ENCODE measurements at regions not wholly inside any gene's neighbourhood (a gene's known extent, or its start where the extent isn't known, plus 50 kb on each side); places are given as distances from the start of the nearest gene placed in this dataset.

DNA sequence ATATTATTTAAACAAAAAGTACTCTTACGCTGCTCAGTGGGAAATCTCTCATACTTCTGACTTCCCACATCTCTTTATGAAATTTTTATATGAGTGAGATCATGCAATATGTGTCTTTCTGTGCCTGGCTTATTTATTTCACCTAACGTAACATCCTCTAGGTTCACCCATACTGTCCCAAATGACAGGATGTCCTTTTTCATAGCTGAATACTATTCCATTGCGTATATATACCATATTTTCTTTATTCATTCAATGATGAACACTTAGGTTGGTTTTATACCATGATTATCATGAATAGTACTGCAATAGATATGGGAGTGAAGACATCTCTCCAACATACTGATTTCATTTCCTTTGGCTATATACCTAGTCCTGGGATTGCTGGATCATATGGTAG is 57.8 kb upstream of the TPP2 start:
- Histone ChIP-seq H3K9me3 (ENCODE audit: control insufficient read depth, insufficient read depth, low read depth, low read length) (no peaks in the 10 kb centered on the region), H3K36me3 (ENCODE audit: control insufficient read depth in 2 of 2, insufficient read depth in 1 of 2, low read length in 2 of 2) (no peaks in the 10 kb centered on the region), H3K27ac (ENCODE audit: extremely low read depth, low read depth, low read length) (no peak overlapping the region), H3K4me3 (ENCODE audit: low read depth, low read length) (no peak overlapping the region), H3K4me1 (ENCODE audit: control insufficient read depth, insufficient read depth, low read length) (no peaks in the 10 kb centered on the region)
- POLR2A ChIA-PET: no interaction called here
- CTCF ChIA-PET: no interaction called here
- TF ChIP-seq ZNF146 (tag by site-specific recombination; IDR thresholded peaks at IDR 0.05): peak; percentile 73
- no peak for TF ChIP-seq ZBTB7A (tag by site-specific recombination; IDR thresholded peaks at IDR 0.05; ENCODE audit: low read depth)
- TF ChIP-seq, protein P1, sequence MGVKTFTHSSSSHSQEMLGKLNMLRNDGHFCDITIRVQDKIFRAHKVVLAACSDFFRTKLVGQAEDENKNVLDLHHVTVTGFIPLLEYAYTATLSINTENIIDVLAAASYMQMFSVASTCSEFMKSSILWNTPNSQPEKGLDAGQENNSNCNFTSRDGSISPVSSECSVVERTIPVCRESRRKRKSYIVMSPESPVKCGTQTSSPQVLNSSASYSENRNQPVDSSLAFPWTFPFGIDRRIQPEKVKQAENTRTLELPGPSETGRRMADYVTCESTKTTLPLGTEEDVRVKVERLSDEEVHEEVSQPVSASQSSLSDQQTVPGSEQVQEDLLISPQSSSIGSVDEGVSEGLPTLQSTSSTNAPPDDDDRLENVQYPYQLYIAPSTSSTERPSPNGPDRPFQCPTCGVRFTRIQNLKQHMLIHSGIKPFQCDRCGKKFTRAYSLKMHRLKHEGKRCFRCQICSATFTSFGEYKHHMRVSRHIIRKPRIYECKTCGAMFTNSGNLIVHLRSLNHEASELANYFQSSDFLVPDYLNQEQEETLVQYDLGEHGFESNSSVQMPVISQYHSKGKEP (tag by site-specific recombination; IDR thresholded peaks at IDR 0.05): no peak

DNA sequence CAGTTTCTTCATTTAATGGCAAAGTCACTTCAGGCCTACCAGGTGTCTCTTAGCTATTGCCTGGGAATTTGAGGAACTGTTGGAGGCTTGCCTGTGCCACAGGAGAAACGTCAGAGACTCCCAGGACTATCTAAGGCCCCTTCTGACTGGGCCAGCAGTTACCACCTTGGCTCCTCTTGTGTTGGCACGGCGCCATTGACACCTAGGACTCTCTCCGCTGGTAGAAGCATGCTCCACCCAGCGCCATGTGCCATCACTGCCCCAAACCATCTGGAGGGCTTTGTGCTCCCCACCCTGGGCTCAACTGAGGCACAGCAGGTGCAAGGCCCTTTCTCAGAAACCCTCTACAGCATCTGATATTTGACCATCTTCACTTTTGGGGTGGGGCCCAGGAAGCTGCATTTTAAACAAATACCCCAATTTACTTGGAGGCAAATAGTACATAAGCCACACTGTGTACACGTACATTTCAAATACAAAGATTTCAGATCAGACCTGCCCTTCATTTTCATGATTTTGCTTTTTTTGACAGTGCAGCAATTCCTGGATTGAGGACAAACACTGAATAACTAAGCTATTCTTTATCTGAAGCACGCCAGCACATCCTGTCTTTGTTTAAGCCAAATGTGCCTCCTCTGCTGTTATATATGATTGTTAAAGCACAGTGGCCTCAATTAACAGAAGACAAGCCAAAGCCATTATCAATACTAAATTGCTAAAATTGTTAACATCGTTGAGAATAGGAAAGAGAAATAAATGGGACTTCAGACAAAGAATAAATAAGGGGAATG is 59.9 kb upstream of the TPP2 start:
- H3K9me3 ChIP-seq (ENCODE audit: control insufficient read depth, insufficient read depth, low read depth, low read length): no peaks in the 10 kb centered on the region
- H3K36me3 ChIP-seq (ENCODE audit: control insufficient read depth in 2 of 2, insufficient read depth in 1 of 2, low read length in 2 of 2): no peaks in the 10 kb centered on the region
- TF ChIP-seq EGR2 (tag by site-specific recombination; IDR thresholded peaks at IDR 0.05; ENCODE audit: low read depth): no peak
- TF ChIP-seq, protein P2, sequence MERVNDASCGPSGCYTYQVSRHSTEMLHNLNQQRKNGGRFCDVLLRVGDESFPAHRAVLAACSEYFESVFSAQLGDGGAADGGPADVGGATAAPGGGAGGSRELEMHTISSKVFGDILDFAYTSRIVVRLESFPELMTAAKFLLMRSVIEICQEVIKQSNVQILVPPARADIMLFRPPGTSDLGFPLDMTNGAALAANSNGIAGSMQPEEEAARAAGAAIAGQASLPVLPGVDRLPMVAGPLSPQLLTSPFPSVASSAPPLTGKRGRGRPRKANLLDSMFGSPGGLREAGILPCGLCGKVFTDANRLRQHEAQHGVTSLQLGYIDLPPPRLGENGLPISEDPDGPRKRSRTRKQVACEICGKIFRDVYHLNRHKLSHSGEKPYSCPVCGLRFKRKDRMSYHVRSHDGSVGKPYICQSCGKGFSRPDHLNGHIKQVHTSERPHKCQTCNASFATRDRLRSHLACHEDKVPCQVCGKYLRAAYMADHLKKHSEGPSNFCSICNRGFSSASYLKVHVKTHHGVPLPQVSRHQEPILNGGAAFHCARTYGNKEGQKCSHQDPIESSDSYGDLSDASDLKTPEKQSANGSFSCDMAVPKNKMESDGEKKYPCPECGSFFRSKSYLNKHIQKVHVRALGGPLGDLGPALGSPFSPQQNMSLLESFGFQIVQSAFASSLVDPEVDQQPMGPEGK (tag by site-specific recombination; IDR thresholded peaks at IDR 0.05): no peak
- TF ChIP-seq, protein P3, sequence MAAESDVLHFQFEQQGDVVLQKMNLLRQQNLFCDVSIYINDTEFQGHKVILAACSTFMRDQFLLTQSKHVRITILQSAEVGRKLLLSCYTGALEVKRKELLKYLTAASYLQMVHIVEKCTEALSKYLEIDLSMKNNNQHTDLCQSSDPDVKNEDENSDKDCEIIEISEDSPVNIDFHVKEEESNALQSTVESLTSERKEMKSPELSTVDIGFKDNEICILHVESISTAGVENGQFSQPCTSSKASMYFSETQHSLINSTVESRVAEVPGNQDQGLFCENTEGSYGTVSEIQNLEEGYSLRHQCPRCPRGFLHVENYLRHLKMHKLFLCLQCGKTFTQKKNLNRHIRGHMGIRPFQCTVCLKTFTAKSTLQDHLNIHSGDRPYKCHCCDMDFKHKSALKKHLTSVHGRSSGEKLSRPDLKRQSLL (tag by site-specific recombination; IDR thresholded peaks at IDR 0.05): no peak
- TF ChIP-seq, protein P4, sequence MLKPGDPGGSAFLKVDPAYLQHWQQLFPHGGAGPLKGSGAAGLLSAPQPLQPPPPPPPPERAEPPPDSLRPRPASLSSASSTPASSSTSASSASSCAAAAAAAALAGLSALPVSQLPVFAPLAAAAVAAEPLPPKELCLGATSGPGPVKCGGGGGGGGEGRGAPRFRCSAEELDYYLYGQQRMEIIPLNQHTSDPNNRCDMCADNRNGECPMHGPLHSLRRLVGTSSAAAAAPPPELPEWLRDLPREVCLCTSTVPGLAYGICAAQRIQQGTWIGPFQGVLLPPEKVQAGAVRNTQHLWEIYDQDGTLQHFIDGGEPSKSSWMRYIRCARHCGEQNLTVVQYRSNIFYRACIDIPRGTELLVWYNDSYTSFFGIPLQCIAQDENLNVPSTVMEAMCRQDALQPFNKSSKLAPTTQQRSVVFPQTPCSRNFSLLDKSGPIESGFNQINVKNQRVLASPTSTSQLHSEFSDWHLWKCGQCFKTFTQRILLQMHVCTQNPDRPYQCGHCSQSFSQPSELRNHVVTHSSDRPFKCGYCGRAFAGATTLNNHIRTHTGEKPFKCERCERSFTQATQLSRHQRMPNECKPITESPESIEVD (tag by site-specific recombination; IDR thresholded peaks at IDR 0.05): no peak
- TF ChIP-seq, protein P5, sequence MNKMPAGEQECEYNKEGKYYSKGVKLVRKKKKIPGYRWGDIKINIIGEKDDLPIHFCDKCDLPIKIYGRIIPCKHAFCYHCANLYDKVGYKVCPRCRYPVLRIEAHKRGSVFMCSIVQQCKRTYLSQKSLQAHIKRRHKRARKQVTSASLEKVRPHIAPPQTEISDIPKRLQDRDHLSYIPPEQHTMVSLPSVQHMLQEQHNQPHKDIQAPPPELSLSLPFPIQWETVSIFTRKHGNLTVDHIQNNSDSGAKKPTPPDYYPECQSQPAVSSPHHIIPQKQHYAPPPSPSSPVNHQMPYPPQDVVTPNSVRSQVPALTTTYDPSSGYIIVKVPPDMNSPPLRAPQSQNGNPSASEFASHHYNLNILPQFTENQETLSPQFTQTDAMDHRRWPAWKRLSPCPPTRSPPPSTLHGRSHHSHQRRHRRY (tag by site-specific recombination; IDR thresholded peaks at IDR 0.05): no peak
- no peak for TF ChIP-seq ZSCAN16 (tag by site-specific recombination; IDR thresholded peaks at IDR 0.05)
- TF ChIP-seq ZNF571 (tag by site-specific recombination; IDR thresholded peaks at IDR 0.05): no peak
- TF ChIP-seq ZNF747 (tag by site-specific recombination; IDR thresholded peaks at IDR 0.05): no peak
- no peak for TF ChIP-seq ZNF621 (tag by site-specific recombination; IDR thresholded peaks at IDR 0.05)
- no peak for TF ChIP-seq ZNF138 (tag by site-specific recombination; IDR thresholded peaks at IDR 0.05; ENCODE audit: borderline replicate concordance)
- TF ChIP-seq, protein P6, sequence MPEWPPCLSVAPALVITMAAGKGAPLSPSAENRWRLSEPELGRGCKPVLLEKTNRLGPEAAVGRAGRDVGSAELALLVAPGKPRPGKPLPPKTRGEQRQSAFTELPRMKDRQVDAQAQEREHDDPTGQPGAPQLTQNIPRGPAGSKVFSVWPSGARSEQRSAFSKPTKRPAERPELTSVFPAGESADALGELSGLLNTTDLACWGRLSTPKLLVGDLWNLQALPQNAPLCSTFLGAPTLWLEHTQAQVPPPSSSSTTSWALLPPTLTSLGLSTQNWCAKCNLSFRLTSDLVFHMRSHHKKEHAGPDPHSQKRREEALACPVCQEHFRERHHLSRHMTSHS (tag by site-specific recombination; IDR thresholded peaks at IDR 0.05): no peak
- no peak for TF ChIP-seq ZNF501 (tag by site-specific recombination; IDR thresholded peaks at IDR 0.05)
- no peak for TF ChIP-seq ZNF514 (tag by site-specific recombination; IDR thresholded peaks at IDR 0.05)
- TF ChIP-seq, protein P7, sequence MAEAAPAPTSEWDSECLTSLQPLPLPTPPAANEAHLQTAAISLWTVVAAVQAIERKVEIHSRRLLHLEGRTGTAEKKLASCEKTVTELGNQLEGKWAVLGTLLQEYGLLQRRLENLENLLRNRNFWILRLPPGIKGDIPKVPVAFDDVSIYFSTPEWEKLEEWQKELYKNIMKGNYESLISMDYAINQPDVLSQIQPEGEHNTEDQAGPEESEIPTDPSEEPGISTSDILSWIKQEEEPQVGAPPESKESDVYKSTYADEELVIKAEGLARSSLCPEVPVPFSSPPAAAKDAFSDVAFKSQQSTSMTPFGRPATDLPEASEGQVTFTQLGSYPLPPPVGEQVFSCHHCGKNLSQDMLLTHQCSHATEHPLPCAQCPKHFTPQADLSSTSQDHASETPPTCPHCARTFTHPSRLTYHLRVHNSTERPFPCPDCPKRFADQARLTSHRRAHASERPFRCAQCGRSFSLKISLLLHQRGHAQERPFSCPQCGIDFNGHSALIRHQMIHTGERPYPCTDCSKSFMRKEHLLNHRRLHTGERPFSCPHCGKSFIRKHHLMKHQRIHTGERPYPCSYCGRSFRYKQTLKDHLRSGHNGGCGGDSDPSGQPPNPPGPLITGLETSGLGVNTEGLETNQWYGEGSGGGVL (tag by site-specific recombination; IDR thresholded peaks at IDR 0.05): no peak
- TF ChIP-seq SCRT2 (tag by site-specific recombination; IDR thresholded peaks at IDR 0.05): no peak
- no peak for TF ChIP-seq ZNF214 (tag by site-specific recombination; IDR thresholded peaks at IDR 0.05; ENCODE audit: borderline replicate concordance)
- TF ChIP-seq SP7 (tag by site-specific recombination; IDR thresholded peaks at IDR 0.05): no peak
- TF ChIP-seq ZNF670 (tag by site-specific recombination; IDR thresholded peaks at IDR 0.05; ENCODE audit: low read depth): no peak
- TF ChIP-seq ZNF558 (tag by site-specific recombination; IDR thresholded peaks at IDR 0.05): no peak
- TF ChIP-seq ZNF311 (tag by site-specific recombination; IDR thresholded peaks at IDR 0.05; ENCODE audit: borderline replicate concordance): no peak
- no peak overlapping the region for H3K4me3 ChIP-seq (ENCODE audit: low read depth, low read length)
- CTCF ChIA-PET: interaction anchor here (2.1 kb wide), 1 partner anchor 19 kb away, joined by 4 read pairs; no protein-coding TSS in a partner anchor
- POLR2A ChIA-PET: no interaction called here
- H3K27ac ChIP-seq (ENCODE audit: extremely low read depth, low read depth, low read length): no peak overlapping the region
- H3K4me1 ChIP-seq (ENCODE audit: control insufficient read depth, insufficient read depth, low read length): no peaks in the 10 kb centered on the region

Data from HEK293 (cell line).